Psoas muscle (tissue), 7 donors: ENCODE measurements at regions not wholly inside any gene's neighbourhood (a gene's known extent, or its start where the extent isn't known, plus 50 kb on each side); places are given as distances from the start of the nearest gene placed in this dataset.

Source experiments
- ATAC-seq, 4 donors: fragments of 200-7000 bp; cut with Tn5 transposase; one replicate each; pipeline ENCODE4 v1.9.1; 2020; ENCODE audit warnings: moderate library complexity in 3 of 4, mild to moderate bottlenecking in 2 of 4
- DNase-seq, 2 donors: peaks; one replicate each; pipeline ENCODE4 v3.0.0-alpha.2; 2020
- H3K27ac ChIP-seq: fragments of 200-600 bp; one replicate; pipeline ENCODE4 v1.8.0; 2022
- H3K27me3 ChIP-seq, 3 donors: fragments of 200-600 bp in 1 of 3; one replicate each; pipeline versions ENCODE4 v1.6.1 to v1.8.0; 2013 to 2022; ENCODE audit warnings: low read length in 2 of 3, mild to moderate bottlenecking in 2 of 3, moderate library complexity in 1 of 3; ENCODE audit not compliant: insufficient read depth in 3 of 3
- H3K36me3 ChIP-seq, 2 donors: fragments of 200-600 bp in 1 of 2; one replicate each; pipeline versions ENCODE4 v1.6.1 to v1.8.0; 2013 to 2022; ENCODE audit warnings: low read depth in 1 of 2, mild to moderate bottlenecking in 1 of 2, moderate library complexity in 1 of 2; ENCODE audit not compliant: insufficient read depth in 1 of 2
- H3K4me1 ChIP-seq: fragments of 200-600 bp; one replicate; pipeline ENCODE4 v1.8.0; 2022
- H3K4me3 ChIP-seq: fragments of 200-600 bp; one replicate; pipeline ENCODE4 v1.8.0; 2022; ENCODE audit warnings: mild to moderate bottlenecking
- H3K9me3 ChIP-seq: fragments of 200-600 bp; one replicate; pipeline ENCODE4 v1.8.0; 2022
- WGBS, 3 donors: extraction: QIAGEN DNeasy Blood & Tissue Kit; methylation state at CpG; one replicate each; pipeline versions ENCODE4 v1.1.6 to v1.1.7; 2013; 5-methylcytosine and 5-hydroxymethylcytosine counted together
- intact Hi-C, 2 donors: fragments of 100-400 bp; cut with DNase I; formaldehyde crosslinking; loops; one replicate each; pipeline versions ENCODE4 v1.11.0 to v1.14.2; 2022
- TF ChIP-seq, protein P1 (sequence below): fragments of 200-600 bp; IDR thresholded peaks from one replicate; pipeline ENCODE4 v1.8.0; 2022; ENCODE audit warnings: antibody characterized with exemption
- donor health status: healthy with polysubstance abuse.
- donor health status: DM: no; HTN: no; CAD: no; lungs with moderate emphysema.
- donor health status: Bipolar disorder and iron deficiency.
- donor health status: healthy.
- donor health status: DM: yes; HTN: yes; CAD: no.
- donor health status: DM: no; HTN: no; CAD: no.
- donor health status: DM: yes; HTN: yes; CAD: no.

DNA sequence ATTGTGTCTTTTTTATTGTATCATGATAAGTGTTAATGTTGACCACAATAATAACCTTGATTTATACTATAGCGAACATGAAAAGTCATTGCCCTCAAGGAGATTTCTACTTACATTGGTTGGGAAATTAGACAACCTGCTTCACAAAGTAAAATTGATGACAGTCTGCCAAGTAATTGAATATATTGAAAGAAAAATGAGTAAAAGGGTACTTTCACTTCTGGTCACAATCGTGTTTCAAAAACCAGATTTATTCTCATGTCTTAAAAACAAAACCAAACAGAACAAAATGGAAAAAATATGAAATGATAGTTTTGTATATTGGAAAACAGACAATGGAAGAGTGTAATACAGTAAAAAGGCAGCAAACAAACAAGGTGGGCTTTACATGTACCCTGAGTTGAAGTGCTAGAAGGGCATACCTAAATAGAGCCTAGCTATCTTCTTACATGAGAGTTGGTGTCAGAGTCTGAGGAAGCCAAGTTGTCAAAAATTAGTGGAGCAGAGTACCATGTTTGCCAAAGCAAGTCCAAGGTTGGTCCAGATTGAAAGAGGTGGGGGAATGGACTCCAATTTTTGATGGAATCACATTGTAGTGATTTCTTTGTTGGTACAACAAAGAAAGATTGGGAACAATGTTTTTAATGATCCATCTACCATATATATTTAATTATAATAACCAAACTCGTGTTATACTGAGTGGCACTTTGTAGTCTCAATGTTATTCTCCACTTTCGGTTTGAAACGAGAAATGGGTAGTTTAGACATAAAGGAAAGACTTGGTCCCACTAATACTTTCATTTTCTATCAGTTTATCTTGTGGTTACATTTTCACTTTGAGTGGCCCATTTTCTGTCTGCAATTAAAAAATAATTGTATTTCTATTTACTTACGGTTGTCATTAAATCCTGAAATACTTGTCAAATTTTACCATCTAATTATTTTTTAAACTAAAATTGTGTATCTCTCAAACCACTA lies 775.6 kb downstream of the STIM2 start:
- Histone ChIP-seq H3K36me3 (no peaks in the 10 kb centered on the region), H3K4me3 (no peak overlapping the region), H3K9me3 (no peaks in the 10 kb centered on the region), H3K4me1 (no peaks in the 10 kb centered on the region), H3K27ac (no peak overlapping the region), H3K27me3 (peaks cover 0 to 3% (median 0%) of the 10 kb centered on the region in 3 donors)
- 86 to 94% (median 86%) methylated on average over 6 of the region's 6 CpGs for WGBS, 3 donors
- DNase-seq: no peak
- intact Hi-C loops: no loop called here
- ATAC-seq: no peak
- TF ChIP-seq, protein P1, sequence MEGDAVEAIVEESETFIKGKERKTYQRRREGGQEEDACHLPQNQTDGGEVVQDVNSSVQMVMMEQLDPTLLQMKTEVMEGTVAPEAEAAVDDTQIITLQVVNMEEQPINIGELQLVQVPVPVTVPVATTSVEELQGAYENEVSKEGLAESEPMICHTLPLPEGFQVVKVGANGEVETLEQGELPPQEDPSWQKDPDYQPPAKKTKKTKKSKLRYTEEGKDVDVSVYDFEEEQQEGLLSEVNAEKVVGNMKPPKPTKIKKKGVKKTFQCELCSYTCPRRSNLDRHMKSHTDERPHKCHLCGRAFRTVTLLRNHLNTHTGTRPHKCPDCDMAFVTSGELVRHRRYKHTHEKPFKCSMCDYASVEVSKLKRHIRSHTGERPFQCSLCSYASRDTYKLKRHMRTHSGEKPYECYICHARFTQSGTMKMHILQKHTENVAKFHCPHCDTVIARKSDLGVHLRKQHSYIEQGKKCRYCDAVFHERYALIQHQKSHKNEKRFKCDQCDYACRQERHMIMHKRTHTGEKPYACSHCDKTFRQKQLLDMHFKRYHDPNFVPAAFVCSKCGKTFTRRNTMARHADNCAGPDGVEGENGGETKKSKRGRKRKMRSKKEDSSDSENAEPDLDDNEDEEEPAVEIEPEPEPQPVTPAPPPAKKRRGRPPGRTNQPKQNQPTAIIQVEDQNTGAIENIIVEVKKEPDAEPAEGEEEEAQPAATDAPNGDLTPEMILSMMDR: no peak

DNA sequence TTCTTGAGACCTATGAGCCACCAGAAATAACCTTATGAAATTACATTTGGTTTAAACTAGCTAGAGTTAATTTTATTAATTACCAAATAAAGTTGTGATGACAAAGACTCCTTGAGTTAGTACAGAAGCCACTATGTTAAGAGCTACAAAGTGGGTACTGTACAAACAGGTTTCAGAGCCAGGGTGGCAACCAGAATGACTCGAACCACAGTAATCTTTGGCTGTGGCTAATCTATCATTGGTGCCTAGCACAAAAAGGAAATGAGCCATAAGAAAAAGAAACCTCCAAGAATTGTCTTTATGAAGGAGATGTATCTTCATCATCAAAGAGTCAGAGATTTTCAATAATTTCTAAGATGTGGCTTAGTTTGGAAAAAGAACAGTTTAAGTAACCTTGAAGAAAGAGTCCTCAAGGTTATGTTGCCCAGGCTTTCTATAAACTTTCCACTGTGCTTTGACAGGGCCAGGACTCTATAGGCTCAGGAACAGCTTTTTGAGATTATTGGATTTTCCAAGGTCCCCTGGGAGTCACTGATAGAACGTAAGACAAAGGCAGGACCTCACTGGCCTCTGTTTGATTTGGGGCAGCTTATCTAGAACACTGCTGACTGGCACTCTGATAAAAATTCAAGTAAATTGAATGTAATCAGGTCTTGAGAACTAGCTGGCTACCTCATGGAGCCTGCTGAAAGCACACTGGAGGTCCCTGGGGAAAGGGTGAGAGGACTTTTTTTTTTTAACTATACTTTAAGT lies 777.7 kb downstream of the STIM2 start:
- TF ChIP-seq, protein P1: no peak
- Histone ChIP-seq H3K27me3 (peaks cover 0 to 3% (median 0%) of the 10 kb centered on the region in 3 donors), H3K4me1 (no peaks in the 10 kb centered on the region), H3K4me3 (no peak overlapping the region), H3K9me3 (no peaks in the 10 kb centered on the region), H3K36me3 (no peaks in the 10 kb centered on the region), H3K27ac (no peak overlapping the region)
- intact Hi-C loops: no loop called here
- ATAC-seq (no peak), DNase-seq (no peak)
- 56 to 68% (median 59%) methylated on average over 2 of the region's 2 CpGs for WGBS, 3 donors

DNA sequence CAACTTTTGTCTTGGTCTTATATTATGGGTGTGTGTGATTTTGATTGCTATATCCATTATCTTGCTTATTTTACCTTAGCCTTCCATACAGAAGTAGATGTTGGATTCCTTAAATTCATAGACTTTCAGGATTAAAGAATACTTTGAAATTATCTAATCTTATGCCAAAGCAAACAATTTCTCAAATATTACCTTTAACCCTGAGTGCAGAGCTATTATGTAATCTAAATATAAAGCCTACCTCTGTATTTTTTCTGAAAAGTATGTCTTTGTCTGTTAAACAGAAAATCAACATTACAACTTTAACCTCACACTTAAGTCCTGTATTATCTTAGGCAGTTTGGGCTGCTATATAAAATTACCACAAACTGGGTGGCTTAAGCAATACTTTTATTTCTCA lies 782.5 kb downstream of the STIM2 start:
- Histone ChIP-seq H3K9me3 (no peaks in the 10 kb centered on the region), H3K36me3 (no peaks in the 10 kb centered on the region), H3K27ac (no peak overlapping the region), H3K4me3 (no peak overlapping the region), H3K4me1 (no peaks in the 10 kb centered on the region), H3K27me3 (peaks cover 0 to 3% (median 0%) of the 10 kb centered on the region in 3 donors)
- intact Hi-C loops: no loop called here
- ATAC-seq (no peak), DNase-seq (no peak)
- TF ChIP-seq, protein P1: no peak

DNA sequence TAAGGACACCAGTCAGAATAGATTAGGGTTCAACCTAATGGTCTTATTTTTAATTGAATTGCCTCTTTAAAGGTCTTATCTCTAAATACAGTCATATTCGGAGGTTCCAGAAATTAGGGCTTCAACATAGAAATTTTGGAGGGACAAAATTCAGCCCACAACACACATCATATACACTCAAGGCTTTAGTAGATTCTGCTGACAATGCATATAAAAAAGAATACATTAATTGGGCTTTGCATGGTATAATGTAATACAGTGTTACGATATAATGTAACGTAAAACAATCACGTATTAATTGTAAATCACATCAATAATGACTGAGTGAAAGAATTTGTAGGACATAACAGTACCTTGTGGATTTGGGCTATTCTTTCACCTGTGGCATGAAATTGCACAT lies 787.8 kb downstream of the STIM2 start:
- H3K36me3 ChIP-seq: no peaks in the 10 kb centered on the region
- H3K4me1 ChIP-seq: no peaks in the 10 kb centered on the region
- H3K4me3 ChIP-seq: no peak overlapping the region
- DNase-seq (no peak), ATAC-seq (no peak)
- intact Hi-C loops: no loop called here
- H3K27me3 ChIP-seq: no peaks in the 10 kb centered on the region
- TF ChIP-seq, protein P1: no peak
- WGBS, 3 donors: 90 to 93% (median 90%) methylated on average over 4 of the region's 4 CpGs
- no peak overlapping the region for H3K27ac ChIP-seq
- no peaks in the 10 kb centered on the region for H3K9me3 ChIP-seq
